ENCODE measurements at regions not wholly inside any gene's neighbourhood (a gene's known extent, or its start where the extent isn't known, plus 50 kb on each side); places are given as distances from the start of the nearest gene placed in this dataset.

DNA sequence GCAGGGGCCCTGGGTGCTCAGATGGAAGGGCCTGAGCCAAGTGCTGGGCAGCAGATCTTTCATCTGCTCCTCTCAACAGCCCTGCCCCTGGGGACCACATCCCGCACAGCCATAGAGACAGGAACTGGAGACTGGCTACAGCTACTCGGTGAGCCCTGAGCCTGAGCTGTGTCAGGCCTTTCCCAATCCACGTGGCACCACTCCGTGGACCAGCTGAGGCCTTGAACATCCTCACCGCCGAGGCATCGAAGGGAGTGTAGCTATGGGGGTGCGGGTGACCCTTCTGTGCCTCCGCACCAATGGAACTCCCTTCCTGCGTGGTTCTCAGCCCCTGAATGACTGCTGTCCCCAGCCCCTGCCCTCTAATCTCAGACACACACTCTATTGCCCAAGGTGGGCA, 362.7 kb upstream of the SHH start:
- DNase-seq (ENCODE audit: low spot score), result no peak
- H3K27ac ChIP-seq (ENCODE audit: low read depth, low read length, poor library complexity, severe bottlenecking), result no peak overlapping the region
- no peaks in the 10 kb centered on the region for H3K9me3 ChIP-seq (ENCODE audit: low read depth, low read length, poor library complexity, severe bottlenecking)
- TF ChIP-seq, protein P1, sequence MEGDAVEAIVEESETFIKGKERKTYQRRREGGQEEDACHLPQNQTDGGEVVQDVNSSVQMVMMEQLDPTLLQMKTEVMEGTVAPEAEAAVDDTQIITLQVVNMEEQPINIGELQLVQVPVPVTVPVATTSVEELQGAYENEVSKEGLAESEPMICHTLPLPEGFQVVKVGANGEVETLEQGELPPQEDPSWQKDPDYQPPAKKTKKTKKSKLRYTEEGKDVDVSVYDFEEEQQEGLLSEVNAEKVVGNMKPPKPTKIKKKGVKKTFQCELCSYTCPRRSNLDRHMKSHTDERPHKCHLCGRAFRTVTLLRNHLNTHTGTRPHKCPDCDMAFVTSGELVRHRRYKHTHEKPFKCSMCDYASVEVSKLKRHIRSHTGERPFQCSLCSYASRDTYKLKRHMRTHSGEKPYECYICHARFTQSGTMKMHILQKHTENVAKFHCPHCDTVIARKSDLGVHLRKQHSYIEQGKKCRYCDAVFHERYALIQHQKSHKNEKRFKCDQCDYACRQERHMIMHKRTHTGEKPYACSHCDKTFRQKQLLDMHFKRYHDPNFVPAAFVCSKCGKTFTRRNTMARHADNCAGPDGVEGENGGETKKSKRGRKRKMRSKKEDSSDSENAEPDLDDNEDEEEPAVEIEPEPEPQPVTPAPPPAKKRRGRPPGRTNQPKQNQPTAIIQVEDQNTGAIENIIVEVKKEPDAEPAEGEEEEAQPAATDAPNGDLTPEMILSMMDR (conservative IDR thresholded peaks at IDR 0.05; ENCODE audit: low read depth, low read length), result no peak
- TF ChIP-seq EZH2 (IDR thresholded peaks at IDR 0.05; ENCODE audit: borderline replicate concordance, low read depth, low read length, poor library complexity, severe bottlenecking), result no peak
- no peak overlapping the region for H3K4me3 ChIP-seq (ENCODE audit: low read depth, low read length, poor library complexity, severe bottlenecking)
- CTCF ChIA-PET, result no interaction called here
- POLR2A ChIA-PET (ENCODE audit: low non-redundant PET), result no interaction called here
- peaks cover 60% of the 10 kb centered on the region for H3K27me3 ChIP-seq (replicated peaks; ENCODE audit: insufficient read depth, low read depth, low read length, poor library complexity)
- no peaks in the 10 kb centered on the region for H3K36me3 ChIP-seq (ENCODE audit: insufficient read depth, low read length, poor library complexity, severe bottlenecking)
- intact Hi-C loops (cut with micrococcal nuclease; ENCODE audit: unreplicated experiment), result no loop called here
- no TSS peak for BruUV-seq (replicated peaks)
- no peaks in the 10 kb centered on the region for H3K4me1 ChIP-seq (ENCODE audit: insufficient read depth, low read length, poor library complexity, severe bottlenecking)

DNA sequence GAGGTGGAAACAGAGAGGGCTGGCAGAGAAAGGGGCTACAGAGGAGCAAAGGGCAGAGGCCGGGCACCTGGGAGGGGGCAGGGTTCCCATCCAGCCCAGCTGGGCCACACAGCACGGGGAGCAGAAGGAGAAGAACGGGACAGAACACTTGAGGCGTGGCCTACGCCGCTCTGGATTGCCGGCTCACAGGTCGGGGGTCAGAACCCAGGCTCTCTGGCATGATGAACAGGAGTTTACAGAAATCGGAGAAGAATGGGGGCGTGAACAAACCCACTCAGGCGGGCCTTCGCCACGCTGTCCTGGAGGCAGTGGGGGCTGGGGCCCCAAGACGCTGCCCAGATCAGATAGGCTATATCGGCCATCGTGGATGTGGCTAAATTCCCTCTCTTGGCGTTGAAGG, 362.2 kb upstream of the SHH start:
- DNase-seq (ENCODE audit: low spot score), result no peak
- no peak for TF ChIP-seq EZH2 (IDR thresholded peaks at IDR 0.05; ENCODE audit: borderline replicate concordance, low read depth, low read length, poor library complexity, severe bottlenecking)
- TF ChIP-seq, protein P1 (conservative IDR thresholded peaks at IDR 0.05; ENCODE audit: low read depth, low read length), result no peak
- Histone ChIP-seq H3K4me1 (ENCODE audit: insufficient read depth, low read length, poor library complexity, severe bottlenecking) (no peaks in the 10 kb centered on the region), H3K27me3 (replicated peaks; ENCODE audit: insufficient read depth, low read depth, low read length, poor library complexity) (peaks cover 56% of the 10 kb centered on the region), H3K36me3 (ENCODE audit: insufficient read depth, low read length, poor library complexity, severe bottlenecking) (no peaks in the 10 kb centered on the region), H3K27ac (ENCODE audit: low read depth, low read length, poor library complexity, severe bottlenecking) (no peak overlapping the region), H3K9me3 (ENCODE audit: low read depth, low read length, poor library complexity, severe bottlenecking) (no peaks in the 10 kb centered on the region), H3K4me3 (ENCODE audit: low read depth, low read length, poor library complexity, severe bottlenecking) (no peak overlapping the region)
- no TSS peak for BruUV-seq (replicated peaks)
- ChIA-PET CTCF (no interaction called here), POLR2A (ENCODE audit: low non-redundant PET) (no interaction called here)
- intact Hi-C loops (cut with micrococcal nuclease; ENCODE audit: unreplicated experiment), result no loop called here

DNA sequence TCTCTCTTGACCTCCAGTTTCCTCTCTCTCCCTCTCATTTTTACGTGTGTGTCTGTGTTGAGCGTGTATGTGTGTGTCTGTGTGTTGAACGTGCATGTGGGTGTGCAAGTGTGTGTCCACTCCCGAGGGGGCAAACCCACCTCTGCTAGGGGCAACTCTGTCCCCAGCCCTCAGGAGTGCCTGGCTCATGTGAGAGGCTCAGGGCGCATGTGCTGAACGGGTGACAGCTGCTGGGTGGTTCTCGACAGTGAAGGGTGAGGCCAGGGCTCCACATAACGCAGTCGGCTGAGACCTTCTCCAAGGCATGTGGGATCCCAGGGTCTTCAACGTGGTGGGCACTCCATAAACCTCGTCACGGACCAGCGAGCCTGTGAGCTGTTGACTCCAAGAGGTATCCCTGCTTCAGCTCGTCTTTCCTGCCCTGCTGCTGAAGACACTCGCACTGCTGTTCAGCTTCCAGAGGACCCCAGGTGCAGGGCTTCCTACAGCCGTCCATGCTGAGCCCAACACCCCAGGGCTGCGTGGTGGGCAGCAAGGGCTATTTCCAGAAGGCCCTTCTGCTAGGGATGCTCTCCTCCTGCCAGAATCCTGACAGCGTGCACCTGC, 361.6 kb upstream of the SHH start:
- ChIA-PET POLR2A (ENCODE audit: low non-redundant PET) (no interaction called here), CTCF (no interaction called here)
- BruUV-seq (replicated peaks), result no TSS peak
- H3K36me3 ChIP-seq (ENCODE audit: insufficient read depth, low read length, poor library complexity, severe bottlenecking), result no peaks in the 10 kb centered on the region
- intact Hi-C loops (cut with micrococcal nuclease; ENCODE audit: unreplicated experiment), result no loop called here
- no peaks in the 10 kb centered on the region for H3K9me3 ChIP-seq (ENCODE audit: low read depth, low read length, poor library complexity, severe bottlenecking)
- no peaks in the 10 kb centered on the region for H3K4me1 ChIP-seq (ENCODE audit: insufficient read depth, low read length, poor library complexity, severe bottlenecking)
- H3K27ac ChIP-seq (ENCODE audit: low read depth, low read length, poor library complexity, severe bottlenecking), result no peak overlapping the region
- no peak for TF ChIP-seq EZH2 (IDR thresholded peaks at IDR 0.05; ENCODE audit: borderline replicate concordance, low read depth, low read length, poor library complexity, severe bottlenecking)
- TF ChIP-seq, protein P1 (conservative IDR thresholded peaks at IDR 0.05; ENCODE audit: low read depth, low read length), result no peak
- H3K27me3 ChIP-seq (replicated peaks; ENCODE audit: insufficient read depth, low read depth, low read length, poor library complexity), result peaks cover 50% of the 10 kb centered on the region
- no peak overlapping the region for H3K4me3 ChIP-seq (ENCODE audit: low read depth, low read length, poor library complexity, severe bottlenecking)
- DNase-seq (ENCODE audit: low spot score), result no peak
